Activated CD4-positive, alpha-beta T cell treated with anti-CD3 and anti-CD28 coated beads, Interleukin-2, amount 10 ng/mL, durations not matched to agents 7 days and 5 days (primary cell): ENCODE measurements at regions not wholly inside any gene's neighbourhood (a gene's known extent, or its start where the extent isn't known, plus 50 kb on each side); places are given as distances from the start of the nearest gene placed in this dataset.

Source experiments
- CTCF ChIA-PET: fragments of 350-600 bp; sonication (Branson Sonifier 250); formaldehyde crosslinking; loops from one replicate; lab custom pipeline; 2021; ENCODE audit warnings: antibody characterized with exemption; lab: Charles Lee
- POLR2A ChIA-PET: fragments of 350-600 bp; sonication (Branson Sonifier 250); formaldehyde crosslinking; loops from one replicate; lab custom pipeline; 2021; ENCODE audit warnings: antibody characterized with exemption; lab: Charles Lee
- DNase-seq: peaks from one replicate; pipeline ENCODE4 v3.0.0-alpha.2; 2020
- H3K27ac Mint-ChIP-seq: one replicate; pipeline ENCODE4 v1.8.0; 2021; ENCODE audit warnings: mild to moderate bottlenecking, moderate library complexity, mixed read lengths
- H3K27me3 Mint-ChIP-seq: one replicate; pipeline ENCODE4 v1.8.0; 2021; ENCODE audit warnings: mixed read lengths
- H3K36me3 Mint-ChIP-seq: one replicate; pipeline ENCODE4 v1.8.0; 2021; ENCODE audit warnings: low read depth, mixed read lengths
- H3K4me1 Mint-ChIP-seq: one replicate; pipeline ENCODE4 v1.8.0; 2021; ENCODE audit warnings: mixed read lengths
- H3K4me3 Mint-ChIP-seq: one replicate; pipeline ENCODE4 v1.8.0; 2021; ENCODE audit warnings: mild to moderate bottlenecking, moderate library complexity, mixed read lengths
- H3K9me3 Mint-ChIP-seq: one replicate; pipeline ENCODE4 v1.8.0; 2021; ENCODE audit warnings: mixed read lengths

DNA sequence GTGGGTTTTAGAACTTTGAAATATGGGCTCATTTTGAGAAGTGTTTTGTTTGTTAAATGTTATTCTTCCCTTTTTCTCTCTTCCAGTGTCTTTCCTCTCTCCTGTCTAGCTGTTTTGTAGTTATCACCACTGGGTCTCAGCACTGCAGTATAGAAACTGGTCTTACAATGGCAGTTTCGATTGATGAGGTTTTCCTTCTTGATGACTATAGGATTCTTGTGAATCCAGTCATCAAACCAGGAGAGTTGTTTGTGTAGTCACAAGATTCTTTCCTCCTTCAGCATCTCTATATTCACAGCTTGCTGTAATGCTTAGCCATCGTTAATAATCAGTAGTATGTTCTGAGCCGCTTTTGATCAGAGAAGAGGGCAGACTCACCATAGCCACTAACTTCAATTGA lies 172.3 kb downstream of the OGFRL1 start:
- CTCF ChIA-PET = no interaction called here

DNA sequence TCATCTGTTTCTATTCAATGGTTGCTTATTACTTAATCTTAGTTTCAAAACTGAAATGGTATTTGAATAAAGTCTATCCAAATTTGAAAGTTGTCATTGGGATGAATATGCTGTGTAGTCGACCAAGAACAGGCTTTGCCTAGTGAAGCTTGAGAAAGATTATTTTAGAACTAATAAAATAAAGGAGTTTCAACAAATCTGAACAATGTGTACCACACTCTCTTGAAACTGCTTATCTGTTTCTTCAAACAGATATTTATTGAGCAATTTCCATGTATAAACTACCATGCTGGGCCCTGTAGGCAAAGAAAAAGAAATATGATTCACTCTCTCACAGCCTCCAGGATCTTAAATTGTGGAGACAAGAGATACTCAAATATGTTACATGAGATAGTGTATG lies 174.4 kb downstream of the OGFRL1 start:
- POLR2A ChIA-PET = no interaction called here

More for the DNA sequence above, 172.3 kb downstream of the OGFRL1 start:
- POLR2A ChIA-PET = no interaction called here
- H3K27ac Mint-ChIP-seq = no peak overlapping the region
- no peaks in the 10 kb centered on the region for H3K27me3 Mint-ChIP-seq
- H3K9me3 Mint-ChIP-seq = no peaks in the 10 kb centered on the region
- no peak for DNase-seq
- H3K4me3 Mint-ChIP-seq = no peak overlapping the region
- H3K4me1 Mint-ChIP-seq = no peaks in the 10 kb centered on the region
- H3K36me3 Mint-ChIP-seq = no peaks in the 10 kb centered on the region

DNA sequence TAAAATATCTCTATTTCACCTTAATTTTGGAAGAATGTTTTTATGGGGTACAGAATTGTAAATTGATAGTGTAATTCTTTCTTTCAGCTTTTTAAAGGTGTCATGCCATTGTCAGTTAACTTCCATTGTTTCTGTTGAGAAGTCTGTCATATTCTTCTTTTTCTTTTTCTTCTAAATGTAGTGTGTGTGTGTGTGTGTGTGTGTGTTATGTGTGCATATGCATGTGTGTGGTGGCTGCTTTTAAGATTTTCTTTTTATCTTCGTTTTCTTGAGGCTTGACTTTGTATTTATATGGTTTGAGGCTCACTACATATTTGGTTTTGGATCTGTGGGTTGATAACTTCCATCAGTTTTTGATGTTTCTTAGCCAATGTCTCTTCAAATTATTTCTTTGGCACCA lies 176.5 kb downstream of the OGFRL1 start:
- Mint-ChIP-seq H3K4me1 (no peaks in the 10 kb centered on the region), H3K9me3 (no peaks in the 10 kb centered on the region), H3K36me3 (no peaks in the 10 kb centered on the region), H3K4me3 (no peak overlapping the region), H3K27me3 (peaks cover 2% of the 10 kb centered on the region), H3K27ac (no peak overlapping the region)
- no peak for DNase-seq
- ChIA-PET CTCF (no interaction called here), POLR2A (no interaction called here)

More for the DNA sequence above, 174.4 kb downstream of the OGFRL1 start:
- Mint-ChIP-seq H3K36me3 (no peaks in the 10 kb centered on the region), H3K9me3 (no peaks in the 10 kb centered on the region), H3K27ac (no peak overlapping the region), H3K4me1 (no peaks in the 10 kb centered on the region), H3K27me3 (no peaks in the 10 kb centered on the region), H3K4me3 (no peak overlapping the region)
- CTCF ChIA-PET = no interaction called here
- no peak for DNase-seq

DNA sequence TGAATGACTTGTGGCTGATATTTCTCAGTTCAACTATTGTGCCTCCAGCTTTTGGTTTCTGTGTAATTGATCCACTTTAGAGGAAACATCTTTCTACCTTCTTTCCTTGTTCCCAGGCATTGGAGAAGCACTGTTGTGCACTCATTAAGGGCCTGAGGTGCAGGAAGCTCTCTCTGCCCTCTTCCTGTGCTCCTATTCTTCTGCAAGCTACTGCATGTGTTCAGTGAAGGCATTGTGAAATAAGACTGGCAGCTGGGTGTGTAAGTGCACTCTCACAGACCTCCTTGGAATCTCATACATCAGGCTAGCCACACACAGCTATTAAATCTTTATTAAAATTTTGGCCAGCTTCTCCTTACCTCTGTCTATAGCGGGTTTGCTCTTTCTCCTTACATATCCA lies 177.8 kb downstream of the OGFRL1 start:
- Mint-ChIP-seq H3K4me1 (no peaks in the 10 kb centered on the region), H3K27me3 (peaks cover 2% of the 10 kb centered on the region), H3K27ac (no peak overlapping the region), H3K36me3 (no peaks in the 10 kb centered on the region), H3K9me3 (no peaks in the 10 kb centered on the region), H3K4me3 (no peak overlapping the region)
- DNase-seq = no peak
- ChIA-PET CTCF (no interaction called here), POLR2A (no interaction called here)

DNA sequence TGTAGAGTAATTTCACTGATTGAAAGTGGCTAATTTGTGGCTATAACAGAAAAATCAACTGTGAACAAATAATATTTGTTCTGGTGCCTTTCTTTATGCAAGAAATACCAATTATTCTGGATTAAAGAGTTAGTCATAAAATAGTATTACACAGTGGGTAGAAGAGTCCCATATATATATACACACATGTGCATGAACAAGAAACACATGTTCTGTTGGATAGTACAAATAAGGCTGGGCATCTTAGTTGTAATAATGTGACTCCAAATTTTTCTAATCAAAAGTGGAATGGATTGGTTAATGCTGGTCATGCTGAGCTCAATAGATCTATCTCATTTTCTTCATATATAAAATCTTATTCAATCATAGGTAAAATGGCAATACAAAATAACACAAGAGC lies 179.4 kb downstream of the OGFRL1 start:
- no peaks in the 10 kb centered on the region for H3K36me3 Mint-ChIP-seq
- no peaks in the 10 kb centered on the region for H3K9me3 Mint-ChIP-seq
- no peak overlapping the region for H3K4me3 Mint-ChIP-seq
- H3K27ac Mint-ChIP-seq = no peak overlapping the region
- peaks cover 2% of the 10 kb centered on the region for H3K27me3 Mint-ChIP-seq
- DNase-seq = no peak
- ChIA-PET POLR2A (no interaction called here), CTCF (no interaction called here)
- no peaks in the 10 kb centered on the region for H3K4me1 Mint-ChIP-seq

DNA sequence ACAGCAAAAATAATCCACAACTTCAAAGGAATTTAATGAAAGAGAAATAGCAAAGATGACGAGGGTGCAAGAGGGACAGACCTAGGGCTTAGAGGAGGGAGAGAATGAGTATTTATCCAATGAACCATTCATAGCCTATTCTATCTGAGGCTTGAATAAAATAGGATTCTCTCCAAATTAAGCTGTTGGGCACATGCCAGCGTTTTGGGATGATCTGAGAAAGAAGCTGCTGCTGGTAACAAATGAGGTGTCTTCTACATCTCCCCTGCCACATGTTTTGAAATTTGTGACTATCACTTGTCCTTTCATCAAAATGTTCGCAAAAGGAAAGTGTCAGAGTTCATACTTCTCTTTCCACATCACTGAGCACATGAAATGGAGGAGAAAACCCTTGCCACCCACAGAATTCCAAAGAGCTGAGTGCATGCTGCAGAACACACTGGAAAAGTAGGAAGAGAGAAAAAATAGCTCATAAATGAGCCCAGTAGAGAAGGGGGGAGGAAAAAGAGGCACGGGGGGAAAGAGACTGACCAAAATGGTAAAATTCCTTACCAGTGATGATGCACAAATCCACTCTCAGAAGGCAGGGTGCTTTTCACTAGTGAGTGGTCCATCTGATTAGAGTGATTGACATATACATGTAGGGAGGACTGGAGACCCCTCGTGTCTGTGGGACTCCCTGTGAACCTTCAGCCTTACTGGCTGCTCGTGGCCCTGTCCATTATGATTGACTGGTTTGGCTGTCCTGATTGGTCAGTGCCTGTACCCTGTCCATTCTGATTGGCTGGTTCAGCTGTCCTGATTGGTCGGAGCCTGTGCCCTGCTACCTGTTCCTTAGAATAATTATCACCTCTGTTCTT lies 180.5 kb downstream of the OGFRL1 start:
- CTCF ChIA-PET = no interaction called here
- Mint-ChIP-seq H3K27ac (no peak overlapping the region), H3K4me3 (no peak overlapping the region), H3K27me3 (peaks cover 2% of the 10 kb centered on the region), H3K4me1 (no peaks in the 10 kb centered on the region), H3K9me3 (no peaks in the 10 kb centered on the region), H3K36me3 (no peaks in the 10 kb centered on the region)
- no peak for DNase-seq
- POLR2A ChIA-PET = no interaction called here

DNA sequence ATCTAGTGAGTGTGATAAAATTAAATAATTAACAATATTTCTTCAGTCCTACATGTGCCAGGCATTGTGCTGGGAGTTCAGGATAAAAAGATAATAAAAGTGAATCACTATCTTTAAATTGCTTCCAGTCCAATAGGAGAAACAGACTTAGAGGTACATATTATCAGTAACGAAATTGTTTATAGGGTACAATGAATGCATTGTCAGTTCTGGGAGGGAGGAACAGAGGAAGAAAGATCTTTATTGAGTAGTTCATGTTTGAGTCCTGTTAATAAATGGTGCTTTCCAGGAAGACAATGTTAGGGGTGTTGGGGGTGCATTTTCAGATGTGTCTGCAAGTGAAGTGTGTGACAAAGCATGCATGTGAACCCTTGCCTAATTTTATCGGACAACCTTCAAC lies 183.1 kb downstream of the OGFRL1 start:
- no peaks in the 10 kb centered on the region for H3K4me1 Mint-ChIP-seq
- ChIA-PET CTCF (no interaction called here), POLR2A (no interaction called here)
- no peak overlapping the region for H3K4me3 Mint-ChIP-seq
- no peaks in the 10 kb centered on the region for H3K9me3 Mint-ChIP-seq
- H3K36me3 Mint-ChIP-seq = no peaks in the 10 kb centered on the region
- DNase-seq = no peak
- no peak overlapping the region for H3K27ac Mint-ChIP-seq
- peaks cover 2% of the 10 kb centered on the region for H3K27me3 Mint-ChIP-seq

DNA sequence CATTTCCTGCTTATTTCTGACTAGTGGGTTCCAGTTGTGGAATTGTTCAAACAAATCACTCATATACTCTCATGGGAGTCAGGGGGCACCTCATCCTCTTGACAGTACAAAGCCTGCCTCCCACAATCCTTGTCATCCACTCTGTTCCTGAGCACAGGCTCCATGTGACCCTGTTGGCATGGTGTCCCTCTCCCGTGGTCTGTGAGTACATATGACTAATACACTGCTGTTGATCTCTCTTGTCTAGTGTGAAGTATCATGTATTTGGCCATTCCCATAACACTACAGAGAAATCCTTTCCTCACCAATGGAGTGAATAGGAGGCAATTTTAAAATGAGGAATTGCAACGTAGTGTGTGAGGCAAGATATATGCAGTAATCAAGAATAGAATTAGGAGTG lies 185.3 kb downstream of the OGFRL1 start:
- Mint-ChIP-seq H3K27ac (no peak overlapping the region), H3K9me3 (no peaks in the 10 kb centered on the region), H3K4me1 (no peaks in the 10 kb centered on the region), H3K4me3 (no peak overlapping the region), H3K27me3 (no peaks in the 10 kb centered on the region), H3K36me3 (no peaks in the 10 kb centered on the region)
- CTCF ChIA-PET = no interaction called here
- POLR2A ChIA-PET = interaction anchor here (0.6 kb wide), 1 partner anchor 58 kb away, joined by 6 read pairs; no protein-coding TSS in a partner anchor
- no peak for DNase-seq

DNA sequence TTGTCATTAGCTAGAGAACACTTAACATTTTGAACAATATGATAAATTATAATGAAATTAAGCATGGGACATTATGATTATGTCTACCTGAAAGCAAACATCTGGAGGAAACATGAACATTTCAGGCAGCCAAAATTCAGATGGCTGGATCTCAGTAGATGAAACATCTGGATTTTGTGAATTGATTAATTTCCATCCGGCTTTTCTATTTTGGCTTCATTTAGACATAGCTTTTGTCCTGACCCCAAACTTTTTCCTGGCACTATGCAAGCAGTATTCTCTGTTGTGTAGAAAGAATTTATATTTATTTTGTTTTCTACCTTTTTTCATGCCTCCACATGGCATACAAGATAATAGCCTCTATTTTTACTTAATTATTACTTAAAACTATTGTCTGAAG lies 186.3 kb downstream of the OGFRL1 start:
- Mint-ChIP-seq H3K27ac (no peak overlapping the region), H3K9me3 (no peaks in the 10 kb centered on the region), H3K4me1 (no peaks in the 10 kb centered on the region)

DNA sequence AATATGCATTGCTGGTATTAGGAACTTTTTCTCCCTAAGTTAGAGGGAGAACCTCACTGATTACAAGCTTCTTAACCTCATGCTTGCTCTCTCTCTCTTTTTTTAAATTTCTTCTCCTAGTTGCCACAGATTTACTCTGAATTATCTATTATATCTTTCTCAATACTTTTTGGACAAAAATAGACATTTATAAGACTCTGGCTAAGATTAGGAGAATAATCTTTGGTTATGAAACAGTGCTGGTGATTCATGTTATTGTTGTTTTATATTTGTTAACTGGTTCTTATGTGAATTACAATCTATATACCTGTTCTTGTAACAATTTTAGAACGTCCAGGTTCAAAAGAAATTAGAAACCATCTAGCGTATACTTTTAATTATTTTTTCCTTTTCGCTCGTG lies 187.8 kb downstream of the OGFRL1 start:
- H3K36me3 Mint-ChIP-seq = no peaks in the 10 kb centered on the region
- H3K27ac Mint-ChIP-seq = no peak overlapping the region
- H3K4me1 Mint-ChIP-seq = no peaks in the 10 kb centered on the region
- no peak overlapping the region for H3K4me3 Mint-ChIP-seq
- CTCF ChIA-PET = no interaction called here
- POLR2A ChIA-PET = no interaction called here
- H3K27me3 Mint-ChIP-seq = no peaks in the 10 kb centered on the region
- no peaks in the 10 kb centered on the region for H3K9me3 Mint-ChIP-seq
- DNase-seq = no peak

More for the DNA sequence above, 186.3 kb downstream of the OGFRL1 start:
- ChIA-PET POLR2A (no interaction called here), CTCF (no interaction called here)
- Mint-ChIP-seq H3K27me3 (no peaks in the 10 kb centered on the region), H3K36me3 (no peaks in the 10 kb centered on the region), H3K4me3 (no peak overlapping the region)
- no peak for DNase-seq

DNA sequence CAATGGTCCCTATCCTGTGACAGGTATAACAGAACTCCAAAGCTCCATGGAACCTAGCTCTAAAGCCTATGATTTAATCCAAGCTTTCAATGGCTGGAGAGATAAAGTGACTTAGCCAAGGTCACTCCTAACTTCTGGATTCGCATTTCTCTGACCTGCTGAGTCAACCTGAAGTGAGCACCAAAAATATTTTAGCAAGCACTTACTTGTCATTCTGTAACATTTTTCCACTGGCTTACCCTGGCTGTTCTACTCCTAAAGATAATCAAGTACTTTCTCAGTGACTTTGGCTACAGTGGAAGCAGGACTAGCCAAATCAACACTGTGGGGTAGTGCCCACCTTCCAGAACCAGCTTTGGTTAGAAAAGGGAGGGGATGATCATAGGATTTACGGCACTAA lies 188.3 kb downstream of the OGFRL1 start:
- DNase-seq = no peak
- Mint-ChIP-seq H3K4me3 (no peak overlapping the region), H3K9me3 (no peaks in the 10 kb centered on the region), H3K27me3 (no peaks in the 10 kb centered on the region), H3K27ac (no peak overlapping the region), H3K36me3 (no peaks in the 10 kb centered on the region), H3K4me1 (no peaks in the 10 kb centered on the region)
- ChIA-PET CTCF (no interaction called here), POLR2A (no interaction called here)

DNA sequence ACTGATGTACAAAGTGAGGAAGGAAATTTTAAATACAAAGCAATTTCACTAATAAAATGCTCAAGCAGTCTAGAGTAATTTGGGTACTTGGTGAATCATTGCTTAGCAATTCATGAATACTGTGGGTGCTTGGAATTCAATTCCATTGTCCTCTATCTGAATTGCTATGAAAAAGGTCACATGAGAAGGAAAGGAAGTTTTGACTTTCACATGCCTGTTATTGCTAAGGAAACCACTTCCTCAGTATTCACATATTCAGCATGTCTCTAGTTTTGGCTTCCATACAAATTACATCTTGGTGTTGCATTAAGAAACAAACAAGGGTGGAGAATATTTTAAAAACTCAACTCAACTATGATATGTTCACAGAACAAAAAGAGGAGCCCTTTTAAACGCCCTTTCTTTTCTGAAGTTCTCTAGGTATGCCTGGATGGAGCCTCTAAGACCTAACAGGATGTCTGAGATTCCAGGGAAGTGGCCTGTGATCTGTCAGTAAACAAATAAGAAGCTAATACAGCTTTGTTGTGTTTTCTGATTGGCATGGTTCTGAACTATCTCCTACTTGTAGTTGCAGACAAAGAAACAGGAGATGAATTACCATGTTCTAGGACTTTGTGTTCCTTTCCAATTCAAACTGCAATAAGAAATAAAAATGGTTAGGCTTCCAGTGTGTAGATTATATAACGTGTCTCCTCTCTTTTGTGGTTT lies 190.4 kb downstream of the OGFRL1 start:
- H3K4me3 Mint-ChIP-seq = no peak overlapping the region
- H3K27ac Mint-ChIP-seq = no peak overlapping the region
- no peaks in the 10 kb centered on the region for H3K27me3 Mint-ChIP-seq
- DNase-seq = no peak
- CTCF ChIA-PET = interaction anchor here (0.6 kb wide), 1 partner anchor 759 kb away, joined by 7 read pairs; no protein-coding TSS in a partner anchor
- H3K36me3 Mint-ChIP-seq = no peaks in the 10 kb centered on the region
- H3K4me1 Mint-ChIP-seq = no peaks in the 10 kb centered on the region
- POLR2A ChIA-PET = no interaction called here
- H3K9me3 Mint-ChIP-seq = no peaks in the 10 kb centered on the region

DNA sequence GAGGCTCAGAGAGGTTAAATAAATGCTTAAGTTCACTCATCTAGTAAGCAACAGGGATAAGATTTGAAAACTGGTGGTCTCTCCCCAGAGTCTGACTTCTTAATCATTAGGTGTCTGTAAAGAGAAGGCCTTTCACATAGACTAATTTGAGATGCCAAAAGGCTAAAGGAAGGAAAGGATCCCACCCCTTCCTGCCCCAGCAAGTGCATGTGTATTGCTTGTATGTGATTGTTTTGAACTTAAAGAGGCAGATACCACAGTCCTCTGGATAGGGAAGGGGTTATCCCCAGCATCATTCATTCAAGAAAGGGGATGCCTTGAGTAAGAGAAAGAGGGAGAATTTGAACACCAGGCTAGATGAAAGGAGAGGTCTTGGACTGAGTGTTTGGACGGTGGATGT lies 192.0 kb downstream of the OGFRL1 start:
- Mint-ChIP-seq H3K4me1 (no peaks in the 10 kb centered on the region), H3K4me3 (no peak overlapping the region), H3K36me3 (no peaks in the 10 kb centered on the region), H3K27ac (no peak overlapping the region), H3K27me3 (no peaks in the 10 kb centered on the region), H3K9me3 (no peaks in the 10 kb centered on the region)
- ChIA-PET CTCF (interaction anchor here (1.1 kb wide), 1 partner anchor 11 kb away, joined by 3 read pairs; no protein-coding TSS in a partner anchor), POLR2A (no interaction called here)
- DNase-seq = no peak
